WTC11 (cell line): ENCODE measurements at regions not wholly inside any gene's neighbourhood (a gene's known extent, or its start where the extent isn't known, plus 50 kb on each side); places are given as distances from the start of the nearest gene placed in this dataset.

Source experiments
- ATAC-seq: fragments of 200-7000 bp; cut with Tn5 transposase; 2 replicates; pipeline ENCODE4 v1.10.0; 2021; ENCODE audit warnings: mild to moderate bottlenecking, moderate library complexity
- CTCF ChIA-PET: fragments of 300-600 bp; sonication (Branson Sonifier 250); formaldehyde crosslinking; loops from one replicate; lab custom pipeline; 2021; ENCODE audit warnings: antibody characterized with exemption; lab: Charles Lee
- POLR2A ChIA-PET: fragments of 350-600 bp; sonication (Branson Sonifier 250); formaldehyde crosslinking; loops from one replicate; lab custom pipeline; 2021; ENCODE audit warnings: antibody characterized with exemption; lab: Charles Lee
- DNase-seq: peaks from one replicate; pipeline ENCODE4 v3.0.0; 2021; ENCODE audit warnings: low spot score
- H3K27ac Mint-ChIP-seq: 2 replicates; pipeline ENCODE4 v1.8.0; 2021; ENCODE audit warnings: mixed read lengths
- H3K27me3 Mint-ChIP-seq: 2 replicates; pipeline ENCODE4 v1.8.0; 2021; ENCODE audit warnings: low read depth, mild to moderate bottlenecking, moderate library complexity, mixed read lengths
- H3K36me3 Mint-ChIP-seq: 2 replicates; pipeline ENCODE4 v1.8.0; 2021; ENCODE audit warnings: mixed read lengths
- H3K4me1 Mint-ChIP-seq: 2 replicates; pipeline ENCODE4 v1.8.0; 2022; ENCODE audit warnings: mixed read lengths
- H3K4me3 Mint-ChIP-seq: 2 replicates; pipeline ENCODE4 v1.8.0; 2021; ENCODE audit warnings: mild to moderate bottlenecking, moderate library complexity, mixed read lengths
- H3K9me3 Mint-ChIP-seq: 2 replicates; pipeline ENCODE4 v1.8.0; 2021; ENCODE audit warnings: mixed read lengths
- ATF3 ChIP-seq: sonication (generic); formaldehyde crosslinking; conservative IDR thresholded peaks from 2 replicates; pipeline ENCODE4 v1.8.1; 2022; ENCODE audit warnings: mild to moderate bottlenecking, missing genetic modification reagents
- E2F4 ChIP-seq: sonication (generic); formaldehyde crosslinking; IDR thresholded peaks from 2 replicates; pipeline ENCODE4 v1.8.1; 2022; ENCODE audit warnings: low read depth, mild to moderate bottlenecking, moderate library complexity, missing genetic modification reagents, borderline replicate concordance
- EMX1 ChIP-seq: fragments of 250-450 bp; sonication (Bioruptor Pico); IDR thresholded peaks from 2 replicates; pipeline ENCODE4 v1.8.0; 2021; ENCODE audit warnings: mild to moderate bottlenecking
- FOXK1 ChIP-seq: sonication (generic); formaldehyde crosslinking; IDR thresholded peaks from 2 replicates; pipeline ENCODE4 v1.8.0; 2022; ENCODE audit warnings: mild to moderate bottlenecking, moderate library complexity, missing genetic modification reagents
- FOXP4 ChIP-seq: sonication (generic); formaldehyde crosslinking; IDR thresholded peaks from 2 replicates; pipeline ENCODE4 v1.8.0; 2022; ENCODE audit warnings: mild to moderate bottlenecking, missing genetic modification reagents
- MYBL2 ChIP-seq: sonication (generic); formaldehyde crosslinking; IDR thresholded peaks from 2 replicates; pipeline ENCODE4 v1.8.1; 2023; ENCODE audit warnings: mild to moderate bottlenecking, moderate library complexity, missing genetic modification reagents
- RELA ChIP-seq: sonication (generic); formaldehyde crosslinking; IDR thresholded peaks from 2 replicates; pipeline ENCODE4 v1.8.1; 2022; ENCODE audit warnings: missing genetic modification reagents, mild to moderate bottlenecking, borderline replicate concordance
- RORB ChIP-seq: fragments of 250-450 bp; sonication (Bioruptor Pico); IDR thresholded peaks from 2 replicates; pipeline ENCODE4 v1.9.0; 2021; ENCODE audit warnings: mild to moderate bottlenecking
- STAT6 ChIP-seq: sonication (generic); formaldehyde crosslinking; conservative IDR thresholded peaks from 2 replicates; pipeline ENCODE4 v1.8.1; 2023; ENCODE audit warnings: mild to moderate bottlenecking, low read depth, missing genetic modification reagents, moderate library complexity
- TEAD4 ChIP-seq: sonication (generic); formaldehyde crosslinking; IDR thresholded peaks from 2 replicates; pipeline ENCODE4 v1.8.0; 2022; ENCODE audit warnings: mild to moderate bottlenecking, missing genetic modification reagents
- ZMAT4 ChIP-seq: fragments of 250-450 bp; sonication (Bioruptor Pico); IDR thresholded peaks from 2 replicates; pipeline ENCODE4 v1.9.0; 2021; ENCODE audit warnings: mild to moderate bottlenecking
- ZNF317 ChIP-seq: sonication (generic); formaldehyde crosslinking; IDR thresholded peaks from 2 replicates; pipeline ENCODE4 v1.8.1; 2023; ENCODE audit warnings: low read depth, mild to moderate bottlenecking, moderate library complexity, missing genetic modification reagents, borderline replicate concordance
- ZNF425 ChIP-seq: fragments of 250-450 bp; sonication (Bioruptor Pico); conservative IDR thresholded peaks from 2 replicates; pipeline ENCODE4 v1.9.0; 2021; ENCODE audit warnings: mild to moderate bottlenecking
- ZNF512 ChIP-seq: sonication (generic); formaldehyde crosslinking; IDR thresholded peaks from 2 replicates; pipeline ENCODE4 v1.8.1; 2022; ENCODE audit warnings: missing genetic modification reagents, borderline replicate concordance

- TF ChIP-seq FOXP4 (CRISPR knock-in tag) (no peak), RELA (no peak), ZMAT4 (no peak), ZNF512 (no peak), ZNF317 (no peak), ATF3 (CRISPR knock-in tag) (no peak), TEAD4 (no peak), STAT6 (CRISPR knock-in tag) (no peak), MYBL2 (CRISPR knock-in tag) (no peak), EMX1 (no peak)
Measured at GRCh38 chr1:181143102-181143859, 54.8 kb downstream of the IER5 start (continued).

GRCh38 chr1:181144238-181144637 is 55.7 kb downstream of the IER5 start:
- peaks cover 19% of the 10 kb centered on the region for H3K9me3 Mint-ChIP-seq
- no peaks in the 10 kb centered on the region for H3K36me3 Mint-ChIP-seq
- CTCF ChIA-PET: interaction anchor here (1.0 to 5.7 kb wide), 7 partner anchors 9 to 262 kb away, joined by 3 to 51 read pairs (median 6); partner anchors contain the start of gene MR1
- peaks cover 13% of the 10 kb centered on the region for H3K27me3 Mint-ChIP-seq
- no peak overlapping the region for H3K27ac Mint-ChIP-seq
- no peak for DNase-seq
- TF ChIP-seq RORB (CRISPR knock-in tag) (no peak), E2F4 (CRISPR knock-in tag) (no peak), ZNF425 (CRISPR knock-in tag) (no peak), FOXK1 (CRISPR knock-in tag) (no peak)
- TF ChIP-seq, all 79 proteins: peak for 0
- H3K4me1 Mint-ChIP-seq: peaks cover 8% of the 10 kb centered on the region
- POLR2A ChIA-PET: no interaction called here
- H3K4me3 Mint-ChIP-seq: no peak overlapping the region
- ATAC-seq: no peak
